ENCODE measurements at regions not wholly inside any gene's neighbourhood (a gene's known extent, or its start where the extent isn't known, plus 50 kb on each side); places are given as distances from the start of the nearest gene placed in this dataset.

DNA sequence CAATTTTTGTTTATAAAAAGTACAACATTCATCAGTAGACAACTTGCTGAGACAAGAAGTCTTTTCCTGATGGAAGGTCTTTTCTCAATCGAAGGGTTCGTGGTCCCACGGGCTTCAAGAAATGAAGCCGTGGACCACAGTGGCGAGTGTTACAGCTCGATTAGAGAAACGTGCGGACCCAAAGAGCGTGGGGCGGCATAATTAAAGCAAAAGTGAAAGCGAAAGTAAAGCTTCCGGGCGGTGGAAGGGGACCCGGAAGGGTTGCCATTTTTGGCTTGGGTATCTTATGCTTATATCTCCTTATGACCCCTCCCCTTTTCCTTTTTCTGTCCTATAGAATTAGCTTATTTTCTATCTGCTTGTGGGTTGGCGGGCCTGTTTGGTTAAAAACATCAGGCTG lies 2309.4 kb upstream of the ACO1 start:
- TF ChIP-seq, protein P1, sequence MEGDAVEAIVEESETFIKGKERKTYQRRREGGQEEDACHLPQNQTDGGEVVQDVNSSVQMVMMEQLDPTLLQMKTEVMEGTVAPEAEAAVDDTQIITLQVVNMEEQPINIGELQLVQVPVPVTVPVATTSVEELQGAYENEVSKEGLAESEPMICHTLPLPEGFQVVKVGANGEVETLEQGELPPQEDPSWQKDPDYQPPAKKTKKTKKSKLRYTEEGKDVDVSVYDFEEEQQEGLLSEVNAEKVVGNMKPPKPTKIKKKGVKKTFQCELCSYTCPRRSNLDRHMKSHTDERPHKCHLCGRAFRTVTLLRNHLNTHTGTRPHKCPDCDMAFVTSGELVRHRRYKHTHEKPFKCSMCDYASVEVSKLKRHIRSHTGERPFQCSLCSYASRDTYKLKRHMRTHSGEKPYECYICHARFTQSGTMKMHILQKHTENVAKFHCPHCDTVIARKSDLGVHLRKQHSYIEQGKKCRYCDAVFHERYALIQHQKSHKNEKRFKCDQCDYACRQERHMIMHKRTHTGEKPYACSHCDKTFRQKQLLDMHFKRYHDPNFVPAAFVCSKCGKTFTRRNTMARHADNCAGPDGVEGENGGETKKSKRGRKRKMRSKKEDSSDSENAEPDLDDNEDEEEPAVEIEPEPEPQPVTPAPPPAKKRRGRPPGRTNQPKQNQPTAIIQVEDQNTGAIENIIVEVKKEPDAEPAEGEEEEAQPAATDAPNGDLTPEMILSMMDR (IDR thresholded peaks at IDR 0.05), result no peak
- TF ChIP-seq POLR2A (IDR thresholded peaks at IDR 0.05), result no peak

Data from right lobe of liver (tissue), 4 donors.